SK-N-MC (cell line): ENCODE measurements at regions not wholly inside any gene's neighbourhood (a gene's known extent, or its start where the extent isn't known, plus 50 kb on each side); places are given as distances from the start of the nearest gene placed in this dataset.

Experiments used
- EZH2 ChIP-seq: fragments of 200-600 bp; sonication (generic); IDR thresholded peaks from one replicate; pipeline ENCODE4 v1.6.1; 2017; ENCODE audit warnings: antibody characterized with exemption
- POLR2AphosphoS5 ChIP-seq: IDR thresholded peaks from 2 replicates; pipeline ENCODE4 v1.6.1; 2012; ENCODE audit warnings: mild to moderate bottlenecking, low read depth, low read length, borderline replicate concordance

DNA sequence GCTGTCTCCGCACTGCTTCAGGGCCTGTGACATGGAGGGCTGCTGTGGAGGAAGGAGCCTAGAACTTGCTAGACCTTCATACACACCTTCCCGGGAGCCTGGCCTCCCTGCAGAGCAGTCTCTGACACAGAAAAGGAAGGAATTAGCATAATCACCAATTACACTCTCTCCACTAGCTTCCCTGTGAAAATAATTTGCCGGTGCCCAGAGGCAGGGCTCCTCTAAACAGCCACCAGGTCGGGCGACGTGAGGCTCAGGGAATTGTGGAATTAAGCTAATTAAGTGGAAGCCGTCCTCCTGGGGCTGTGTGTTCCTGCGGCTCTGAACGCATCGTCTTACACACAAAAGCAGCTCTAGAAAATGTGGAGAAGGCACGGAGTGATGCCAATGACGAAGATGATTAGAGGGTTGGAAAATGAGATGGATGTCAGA, 82.6 kb downstream of the NENF start:
- TF ChIP-seq EZH2 (no peak), POLR2AphosphoS5 (no peak)
